ENCODE measurements at regions not wholly inside any gene's neighbourhood (a gene's known extent, or its start where the extent isn't known, plus 50 kb on each side); places are given as distances from the start of the nearest gene placed in this dataset.
"Not testable (repeated sequence)": the region's sequence is repeated elsewhere in the genome, so short reads cannot be mapped to it uniquely, and the experiment has no call there.

DNA sequence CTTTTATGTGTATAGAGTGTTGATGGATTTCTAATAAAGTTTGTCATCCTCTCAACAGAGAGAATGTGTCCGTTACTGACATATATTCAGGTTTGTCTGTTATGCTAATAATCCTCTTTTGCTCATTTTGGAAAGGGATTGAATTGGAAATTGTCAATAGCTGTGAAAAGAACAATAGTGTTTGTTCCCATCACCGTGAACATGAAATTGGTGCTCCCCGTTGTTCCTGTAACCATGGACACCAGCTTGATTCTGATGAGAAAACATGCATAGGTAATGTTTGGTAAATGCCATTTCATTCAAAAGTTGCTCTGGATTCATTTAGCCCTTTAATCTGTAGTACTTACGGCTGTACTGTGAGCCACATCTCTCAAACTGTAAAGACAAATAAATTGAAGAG lies 707.0 kb upstream of the GOLIM4 start:
- Histone ChIP-seq H3K4me3 (no peak overlapping the region), H3K36me3 (no peaks in the 10 kb centered on the region), H3K4me1 (no peaks in the 10 kb centered on the region), H3K9me3 (no peaks in the 10 kb centered on the region), H3K27ac (no peak overlapping the region), H3K27me3 (no peaks in the 10 kb centered on the region)
- TF ChIP-seq, protein P1, sequence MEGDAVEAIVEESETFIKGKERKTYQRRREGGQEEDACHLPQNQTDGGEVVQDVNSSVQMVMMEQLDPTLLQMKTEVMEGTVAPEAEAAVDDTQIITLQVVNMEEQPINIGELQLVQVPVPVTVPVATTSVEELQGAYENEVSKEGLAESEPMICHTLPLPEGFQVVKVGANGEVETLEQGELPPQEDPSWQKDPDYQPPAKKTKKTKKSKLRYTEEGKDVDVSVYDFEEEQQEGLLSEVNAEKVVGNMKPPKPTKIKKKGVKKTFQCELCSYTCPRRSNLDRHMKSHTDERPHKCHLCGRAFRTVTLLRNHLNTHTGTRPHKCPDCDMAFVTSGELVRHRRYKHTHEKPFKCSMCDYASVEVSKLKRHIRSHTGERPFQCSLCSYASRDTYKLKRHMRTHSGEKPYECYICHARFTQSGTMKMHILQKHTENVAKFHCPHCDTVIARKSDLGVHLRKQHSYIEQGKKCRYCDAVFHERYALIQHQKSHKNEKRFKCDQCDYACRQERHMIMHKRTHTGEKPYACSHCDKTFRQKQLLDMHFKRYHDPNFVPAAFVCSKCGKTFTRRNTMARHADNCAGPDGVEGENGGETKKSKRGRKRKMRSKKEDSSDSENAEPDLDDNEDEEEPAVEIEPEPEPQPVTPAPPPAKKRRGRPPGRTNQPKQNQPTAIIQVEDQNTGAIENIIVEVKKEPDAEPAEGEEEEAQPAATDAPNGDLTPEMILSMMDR (IDR thresholded peaks at IDR 0.05): no peak
- DNase-seq (ENCODE audit: low spot score): no peak

DNA sequence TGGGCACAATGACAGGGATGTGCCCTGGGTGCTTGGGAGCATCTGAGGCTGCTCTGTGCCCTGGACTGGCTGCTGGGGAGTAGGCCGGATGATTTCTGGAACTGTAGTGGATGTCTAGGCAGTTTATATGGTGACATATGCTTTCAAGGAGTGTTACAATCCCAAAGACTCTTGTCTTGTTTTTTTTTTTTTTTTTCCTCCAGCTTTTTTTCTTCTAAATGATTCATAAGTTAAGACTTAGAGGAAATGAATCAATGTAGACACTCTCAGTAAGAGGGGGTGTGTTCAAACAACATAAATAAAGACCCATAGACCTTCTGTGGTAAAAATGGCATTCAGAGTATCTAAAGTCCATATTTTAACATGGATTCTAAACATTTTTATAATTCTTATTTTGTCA lies 706.1 kb upstream of the GOLIM4 start:
- TF ChIP-seq, protein P1 (IDR thresholded peaks at IDR 0.05): no peak
- H3K27me3 ChIP-seq: no peaks in the 10 kb centered on the region
- H3K4me1 ChIP-seq: no peaks in the 10 kb centered on the region
- H3K36me3 ChIP-seq: no peaks in the 10 kb centered on the region
- H3K9me3 ChIP-seq: no peaks in the 10 kb centered on the region
- DNase-seq (ENCODE audit: low spot score): no peak
- H3K4me3 ChIP-seq: no peak overlapping the region
- no peak overlapping the region for H3K27ac ChIP-seq

DNA sequence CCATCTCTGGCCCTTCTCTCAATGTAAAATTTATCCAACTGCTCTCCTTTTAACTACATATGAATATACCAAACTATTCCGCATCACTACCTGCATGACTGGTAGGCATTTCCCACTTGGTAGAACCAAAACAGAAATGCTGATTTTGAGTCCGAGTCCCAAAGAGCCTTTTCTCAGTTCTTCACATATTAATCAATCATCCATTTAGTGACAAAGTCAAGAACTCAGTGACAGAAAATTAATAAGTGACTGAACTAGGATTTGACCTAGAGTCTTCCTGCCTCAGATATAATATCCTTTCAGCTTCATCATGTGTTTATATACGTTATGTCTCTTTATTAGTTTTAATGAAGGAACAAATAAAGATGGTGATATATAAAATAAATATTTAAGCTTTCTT lies 700.6 kb upstream of the GOLIM4 start:
- no peak overlapping the region for H3K27ac ChIP-seq
- TF ChIP-seq, protein P1 (IDR thresholded peaks at IDR 0.05): no peak
- H3K36me3 ChIP-seq: no peaks in the 10 kb centered on the region
- no peaks in the 10 kb centered on the region for H3K4me1 ChIP-seq
- DNase-seq (ENCODE audit: low spot score): no peak
- no peak overlapping the region for H3K4me3 ChIP-seq
- H3K9me3 ChIP-seq: no peaks in the 10 kb centered on the region
- no peaks in the 10 kb centered on the region for H3K27me3 ChIP-seq

DNA sequence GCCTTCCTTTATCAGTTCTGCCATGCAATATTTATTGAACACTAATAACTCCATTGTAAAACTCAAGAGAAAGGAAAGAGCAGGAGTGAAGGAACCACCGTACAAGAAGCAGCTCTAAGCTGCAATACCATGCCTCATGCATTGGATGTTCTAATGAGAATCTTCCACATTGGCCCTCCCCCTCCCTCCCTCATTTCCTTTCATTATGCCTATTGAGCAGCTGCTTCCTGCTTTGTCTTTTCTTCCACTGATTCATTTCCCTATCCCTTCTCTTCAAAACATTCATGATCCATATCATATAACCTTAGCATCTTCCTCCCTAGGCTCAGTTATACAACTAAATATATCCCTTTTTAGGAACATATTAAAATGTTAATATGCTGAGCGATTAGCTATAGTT lies 698.7 kb upstream of the GOLIM4 start:
- Histone ChIP-seq H3K9me3 (no peaks in the 10 kb centered on the region), H3K27ac (no peak overlapping the region), H3K27me3 (no peaks in the 10 kb centered on the region), H3K36me3 (no peaks in the 10 kb centered on the region), H3K4me1 (no peaks in the 10 kb centered on the region), H3K4me3 (no peak overlapping the region)
- DNase-seq (ENCODE audit: low spot score): no peak
- TF ChIP-seq, protein P1 (IDR thresholded peaks at IDR 0.05): no peak

DNA sequence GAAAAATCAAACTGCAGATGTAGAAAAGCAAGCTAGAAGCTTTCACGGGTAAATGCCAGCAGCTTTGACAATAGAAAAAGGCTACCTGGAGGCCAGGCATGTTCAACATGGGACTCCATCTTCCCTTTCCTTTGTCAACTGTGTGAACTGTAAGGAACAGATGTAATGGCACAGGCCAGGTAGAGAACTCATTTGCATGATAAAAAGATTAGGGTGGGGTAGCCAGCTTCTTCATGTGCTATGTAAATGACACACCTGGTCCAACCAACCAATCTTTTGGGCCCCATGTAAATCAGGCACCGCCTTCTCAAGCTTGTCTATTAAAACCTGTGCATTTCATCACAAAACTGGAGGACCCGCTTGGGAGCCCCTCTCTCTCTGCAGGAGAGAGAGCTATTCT lies 686.5 kb upstream of the GOLIM4 start:
- Histone ChIP-seq H3K27ac (no peak overlapping the region), H3K9me3 (peaks cover 0 to 8% of the 10 kb centered on the region in 2 donors), H3K36me3 (no peaks in the 10 kb centered on the region), H3K27me3 (no peaks in the 10 kb centered on the region), H3K4me3 (no peak overlapping the region), H3K4me1 (no peaks in the 10 kb centered on the region)
- no peak for DNase-seq (ENCODE audit: low spot score)
- TF ChIP-seq, protein P1 (IDR thresholded peaks at IDR 0.05): no peak

DNA sequence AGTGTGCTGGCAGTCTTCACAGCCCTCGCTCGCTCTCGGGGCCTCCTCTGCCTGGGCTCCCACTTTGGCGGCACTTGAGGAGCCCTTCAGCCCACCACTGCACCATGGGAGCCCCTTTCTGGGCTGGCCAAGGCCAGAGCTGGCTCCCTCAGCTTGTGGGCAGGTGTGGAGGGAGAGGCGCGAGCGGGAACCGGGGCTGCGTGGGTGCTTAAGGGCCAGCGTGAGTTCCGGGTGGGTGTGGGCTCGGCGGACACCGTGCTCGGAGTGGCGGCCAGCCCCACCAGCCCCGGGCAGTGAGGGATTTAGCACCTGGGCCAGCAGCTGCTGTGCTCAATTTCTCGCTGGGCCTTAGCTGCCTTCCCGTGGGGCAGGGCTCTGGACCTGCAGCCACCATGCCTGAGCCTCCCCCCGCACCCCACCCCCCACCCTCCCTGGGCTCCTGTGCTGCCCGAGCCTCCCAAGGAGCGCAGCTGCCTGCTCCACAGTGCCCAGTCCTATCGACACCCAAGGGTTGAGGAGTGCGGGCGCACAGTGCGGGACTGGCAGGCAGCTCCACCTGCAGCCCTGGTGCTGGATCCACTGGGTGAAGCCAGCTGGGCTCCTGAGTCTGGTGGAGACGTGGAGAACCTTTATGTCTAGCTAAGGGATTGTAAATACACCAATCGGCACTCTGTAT lies 684.4 kb upstream of the GOLIM4 start:
- H3K4me3 ChIP-seq; H3K27me3 ChIP-seq; H3K36me3 ChIP-seq; DNase-seq (ENCODE audit: low spot score); H3K4me1 ChIP-seq; H3K9me3 ChIP-seq; H3K27ac ChIP-seq: not testable (repeated sequence)

Measured in right atrium auricular region (tissue), 2 donors.